Sigmoid colon (tissue), 6 donors: ENCODE measurements at regions not wholly inside any gene's neighbourhood (a gene's known extent, or its start where the extent isn't known, plus 50 kb on each side); places are given as distances from the start of the nearest gene placed in this dataset.

Experiments
- DNase-seq: peaks from one replicate; pipeline ENCODE4 v3.0.0-alpha.2; 2019
- H3K27ac ChIP-seq, 4 donors: fragments of 200-600 bp; sonication (generic); one replicate each; pipeline ENCODE4 v1.5.1; 2016 to 2019; ENCODE audit warnings: mild to moderate bottlenecking in 1 of 4
- H3K27me3 ChIP-seq, 3 donors: fragments of 200-600 bp; sonication (generic); one replicate each; pipeline ENCODE4 v1.5.1; 2019; ENCODE audit warnings: mild to moderate bottlenecking in 1 of 3
- H3K36me3 ChIP-seq, 4 donors: fragments of 200-600 bp; sonication (generic); one replicate each; pipeline ENCODE4 v1.5.1; 2016 to 2019
- H3K4me1 ChIP-seq, 4 donors: fragments of 200-600 bp; sonication (generic); one replicate each; pipeline ENCODE4 v1.5.1; 2017 to 2019
- H3K4me3 ChIP-seq, 4 donors: fragments of 200-600 bp; sonication (generic); one replicate each; pipeline ENCODE4 v1.5.1; 2017 to 2019; ENCODE audit warnings: mild to moderate bottlenecking in 2 of 4, moderate library complexity in 1 of 4
- H3K9me3 ChIP-seq, 4 donors: fragments of 200-600 bp in 3 of 4; sonication (generic) in 3 of 4; one replicate each; pipeline versions ENCODE4 v1.5.1 to v1.6.1; 2013 to 2019
- CTCF ChIP-seq, 4 experiments: fragments of 450-650 bp in 3 of 4; fragments of 200-600 bp in 1 of 4; IDR thresholded peaks; one replicate each; pipeline ENCODE4 v1.5.1; 2016 to 2019; ENCODE audit warnings: antibody characterized with exemption in 4 of 4, mild to moderate bottlenecking in 3 of 4, moderate library complexity in 2 of 4
- EP300 ChIP-seq, 4 donors: sonication (generic); formaldehyde crosslinking; IDR thresholded peaks; one replicate each; pipeline ENCODE4 v1.6.1; 2017; ENCODE audit warnings: antibody characterized with exemption in 4 of 4
- POLR2A ChIP-seq, 2 donors: fragments of 450-650 bp; IDR thresholded peaks; one replicate each; pipeline ENCODE4 v1.6.1; 2016; ENCODE audit warnings: antibody characterized with exemption in 2 of 2, mild to moderate bottlenecking in 2 of 2, moderate library complexity in 2 of 2
- POLR2AphosphoS5 ChIP-seq, 4 donors: sonication (generic); formaldehyde crosslinking; IDR thresholded peaks; one replicate each; pipeline ENCODE4 v1.6.1; 2017; ENCODE audit warnings: antibody characterized with exemption in 4 of 4
- WGBS, 2 donors: extraction: QIAGEN DNeasy Blood & Tissue Kit; methylation state at CpG; one replicate each; pipeline ENCODE4 v1.1.7; 2013; 5-methylcytosine and 5-hydroxymethylcytosine counted together
- intact Hi-C: fragments of 100-400 bp; cut with DNase I; formaldehyde crosslinking; loops from one replicate; pipeline ENCODE4 v1.15.1; 2023
- donor health status: healthy with polysubstance abuse.
- donor health status: healthy.

- no peaks in the 10 kb centered on the region for H3K9me3 ChIP-seq
- H3K4me1 ChIP-seq, result peaks cover 0 to 13% (median 0%) of the 10 kb centered on the region in 4 donors
- H3K27me3 ChIP-seq, result no peaks in the 10 kb centered on the region
- no peak for DNase-seq
- H3K4me3 ChIP-seq, result no peak overlapping the region
- H3K36me3 ChIP-seq, result no peaks in the 10 kb centered on the region
- WGBS, 2 donors, result 24 to 44% methylated on average over 4 of the region's 4 CpGs
- H3K27ac ChIP-seq, result no peak overlapping the region
- TF ChIP-seq EP300 (IDR thresholded peaks at IDR 0.05) (no peak), POLR2A (IDR thresholded peaks at IDR 0.05) (no peak), CTCF (IDR thresholded peaks at IDR 0.05) (no peak), POLR2AphosphoS5 (IDR thresholded peaks at IDR 0.05) (no peak)
- intact Hi-C loops, result no loop called here
These were observed 281.3 kb downstream of the C4orf33 start for GRCh38 chr4:129377131-129377845.

- Histone ChIP-seq H3K4me1 (peaks cover 0 to 13% (median 0%) of the 10 kb centered on the region in 4 donors), H3K4me3 (no peak overlapping the region), H3K36me3 (no peaks in the 10 kb centered on the region), H3K27me3 (no peaks in the 10 kb centered on the region), H3K27ac (no peak overlapping the region), H3K9me3 (no peaks in the 10 kb centered on the region)
- 28 to 41% methylated on average over 3 of the region's 3 CpGs for WGBS, 2 donors
- TF ChIP-seq POLR2A (IDR thresholded peaks at IDR 0.05) (no peak), EP300 (IDR thresholded peaks at IDR 0.05) (no peak), POLR2AphosphoS5 (IDR thresholded peaks at IDR 0.05) (no peak), CTCF (IDR thresholded peaks at IDR 0.05) (no peak)
- DNase-seq, result no peak
- intact Hi-C loops, result no loop called here
These were observed 282.4 kb downstream of the C4orf33 start for GRCh38 chr4:129378364-129378763.

GRCh38 chr4:129379429-129379828 is 283.5 kb downstream of the C4orf33 start:
- H3K27ac ChIP-seq, result no peak overlapping the region
- no peak for DNase-seq
- H3K4me1 ChIP-seq, result peaks cover 0 to 12% (median 0%) of the 10 kb centered on the region in 4 donors
- intact Hi-C loops, result no loop called here
- no peaks in the 10 kb centered on the region for H3K9me3 ChIP-seq
- H3K27me3 ChIP-seq, result no peaks in the 10 kb centered on the region
- H3K36me3 ChIP-seq, result no peaks in the 10 kb centered on the region
- TF ChIP-seq POLR2A (IDR thresholded peaks at IDR 0.05) (no peak), POLR2AphosphoS5 (IDR thresholded peaks at IDR 0.05) (no peak), EP300 (IDR thresholded peaks at IDR 0.05) (no peak), CTCF (IDR thresholded peaks at IDR 0.05) (no peak)
- WGBS, 2 donors, result 77 to 85% methylated on average over 2 of the region's 2 CpGs
- H3K4me3 ChIP-seq, result no peak overlapping the region

- Histone ChIP-seq H3K27me3 (no peaks in the 10 kb centered on the region), H3K36me3 (no peaks in the 10 kb centered on the region), H3K27ac (no peak overlapping the region), H3K4me3 (no peak overlapping the region), H3K4me1 (peaks cover 0 to 19% (median 11%) of the 10 kb centered on the region in 4 donors), H3K9me3 (no peaks in the 10 kb centered on the region)
- no peak for DNase-seq
- intact Hi-C loops, result no loop called here
- 77 to 83% methylated on average over 1 of the region's 1 CpG for WGBS, 2 donors
- TF ChIP-seq CTCF (IDR thresholded peaks at IDR 0.05) (no peak), POLR2AphosphoS5 (IDR thresholded peaks at IDR 0.05) (no peak), POLR2A (IDR thresholded peaks at IDR 0.05) (no peak), EP300 (IDR thresholded peaks at IDR 0.05) (no peak)
These were observed 289.0 kb downstream of the C4orf33 start for GRCh38 chr4:129384974-129385373.

GRCh38 chr4:129387666-129388065 is 291.7 kb downstream of the C4orf33 start:
- no peak for TF ChIP-seq POLR2AphosphoS5 (IDR thresholded peaks at IDR 0.05)
- TF ChIP-seq CTCF (IDR thresholded peaks at IDR 0.05), result no peak
- TF ChIP-seq EP300 (IDR thresholded peaks at IDR 0.05), result no peak
- no peak for TF ChIP-seq POLR2A (IDR thresholded peaks at IDR 0.05)
- Histone ChIP-seq H3K4me1 (peaks cover 0 to 19% (median 11%) of the 10 kb centered on the region in 4 donors), H3K27ac (no peak overlapping the region), H3K36me3 (no peaks in the 10 kb centered on the region), H3K27me3 (no peaks in the 10 kb centered on the region), H3K4me3 (no peak overlapping the region), H3K9me3 (no peaks in the 10 kb centered on the region)
- DNase-seq, result no peak
- intact Hi-C loops, result no loop called here
